ENCODE measurements at regions not wholly inside any gene's neighbourhood (a gene's known extent, or its start where the extent isn't known, plus 50 kb on each side); places are given as distances from the start of the nearest gene placed in this dataset.

DNA sequence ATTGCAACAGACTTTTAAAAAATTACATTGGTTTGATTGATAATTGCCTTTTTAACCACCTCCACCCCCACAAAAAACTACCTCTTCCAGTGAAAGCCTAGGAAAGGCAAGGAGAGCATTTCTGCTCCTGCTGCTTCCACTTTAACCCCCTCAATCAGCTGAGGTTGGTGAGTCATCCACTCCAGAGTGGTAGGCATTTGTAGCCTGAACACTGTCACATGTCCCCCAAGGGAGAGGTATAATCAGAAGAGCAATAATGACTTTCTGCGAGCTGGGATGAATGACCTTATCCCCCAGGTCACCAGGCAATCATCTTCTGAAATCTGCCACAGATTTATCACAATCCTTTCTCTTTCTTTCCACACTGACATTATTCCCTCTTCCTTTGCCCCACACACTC lies 126.6 kb upstream of the CAMK1G start (continued):
- no peak for TF ChIP-seq ZNF274 (IDR thresholded peaks at IDR 0.05; ENCODE audit: low read length)
- TF ChIP-seq ZNF274 (tag by site-specific recombination; IDR thresholded peaks at IDR 0.05; ENCODE audit: borderline replicate concordance): no peak
- TF ChIP-seq ZNF488 (tag by site-specific recombination; IDR thresholded peaks at IDR 0.05): no peak
- no peak for TF ChIP-seq ZNF23 (tag by site-specific recombination; IDR thresholded peaks at IDR 0.05; ENCODE audit: borderline replicate concordance)
- no peak for TF ChIP-seq ZNF747 (tag by site-specific recombination; IDR thresholded peaks at IDR 0.05)
- no peak for TF ChIP-seq ZNF202 (tag by site-specific recombination; IDR thresholded peaks at IDR 0.05; ENCODE audit: borderline replicate concordance)
- no peak for TF ChIP-seq ZNF214 (tag by site-specific recombination; IDR thresholded peaks at IDR 0.05; ENCODE audit: borderline replicate concordance)
- peak; percentile 69 for TF ChIP-seq FEZF1 (tag by site-specific recombination; IDR thresholded peaks at IDR 0.05)
- no peak for TF ChIP-seq ZNF16 (tag by site-specific recombination; IDR thresholded peaks at IDR 0.05; ENCODE audit: low read depth)
- no peak for TF ChIP-seq OVOL3 (tag by site-specific recombination; IDR thresholded peaks at IDR 0.05)
- peak; percentile 69 for TF ChIP-seq ZNF600 (tag by site-specific recombination; IDR thresholded peaks at IDR 0.05)
- TF ChIP-seq ZNF341 (tag by site-specific recombination; IDR thresholded peaks at IDR 0.05; ENCODE audit: low read depth): no peak
- TF ChIP-seq KLF10 (tag by site-specific recombination; IDR thresholded peaks at IDR 0.05): no peak
- no peak for TF ChIP-seq ZNF830 (tag by site-specific recombination; IDR thresholded peaks at IDR 0.05; ENCODE audit: low read depth)
- no peak for TF ChIP-seq ZNF155 (tag by site-specific recombination; IDR thresholded peaks at IDR 0.05)
- no peak for TF ChIP-seq SP3 (tag by site-specific recombination; IDR thresholded peaks at IDR 0.05)
- TF ChIP-seq ZSCAN23 (tag by site-specific recombination; IDR thresholded peaks at IDR 0.05): peak; percentile 56; the same call in 1 of the 2 replicates
- TF ChIP-seq, protein P1, sequence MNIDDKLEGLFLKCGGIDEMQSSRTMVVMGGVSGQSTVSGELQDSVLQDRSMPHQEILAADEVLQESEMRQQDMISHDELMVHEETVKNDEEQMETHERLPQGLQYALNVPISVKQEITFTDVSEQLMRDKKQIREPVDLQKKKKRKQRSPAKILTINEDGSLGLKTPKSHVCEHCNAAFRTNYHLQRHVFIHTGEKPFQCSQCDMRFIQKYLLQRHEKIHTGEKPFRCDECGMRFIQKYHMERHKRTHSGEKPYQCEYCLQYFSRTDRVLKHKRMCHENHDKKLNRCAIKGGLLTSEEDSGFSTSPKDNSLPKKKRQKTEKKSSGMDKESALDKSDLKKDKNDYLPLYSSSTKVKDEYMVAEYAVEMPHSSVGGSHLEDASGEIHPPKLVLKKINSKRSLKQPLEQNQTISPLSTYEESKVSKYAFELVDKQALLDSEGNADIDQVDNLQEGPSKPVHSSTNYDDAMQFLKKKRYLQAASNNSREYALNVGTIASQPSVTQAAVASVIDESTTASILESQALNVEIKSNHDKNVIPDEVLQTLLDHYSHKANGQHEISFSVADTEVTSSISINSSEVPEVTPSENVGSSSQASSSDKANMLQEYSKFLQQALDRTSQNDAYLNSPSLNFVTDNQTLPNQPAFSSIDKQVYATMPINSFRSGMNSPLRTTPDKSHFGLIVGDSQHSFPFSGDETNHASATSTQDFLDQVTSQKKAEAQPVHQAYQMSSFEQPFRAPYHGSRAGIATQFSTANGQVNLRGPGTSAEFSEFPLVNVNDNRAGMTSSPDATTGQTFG (tag by site-specific recombination; IDR thresholded peaks at IDR 0.05; ENCODE audit: borderline replicate concordance): no peak
- TF ChIP-seq, protein P2, sequence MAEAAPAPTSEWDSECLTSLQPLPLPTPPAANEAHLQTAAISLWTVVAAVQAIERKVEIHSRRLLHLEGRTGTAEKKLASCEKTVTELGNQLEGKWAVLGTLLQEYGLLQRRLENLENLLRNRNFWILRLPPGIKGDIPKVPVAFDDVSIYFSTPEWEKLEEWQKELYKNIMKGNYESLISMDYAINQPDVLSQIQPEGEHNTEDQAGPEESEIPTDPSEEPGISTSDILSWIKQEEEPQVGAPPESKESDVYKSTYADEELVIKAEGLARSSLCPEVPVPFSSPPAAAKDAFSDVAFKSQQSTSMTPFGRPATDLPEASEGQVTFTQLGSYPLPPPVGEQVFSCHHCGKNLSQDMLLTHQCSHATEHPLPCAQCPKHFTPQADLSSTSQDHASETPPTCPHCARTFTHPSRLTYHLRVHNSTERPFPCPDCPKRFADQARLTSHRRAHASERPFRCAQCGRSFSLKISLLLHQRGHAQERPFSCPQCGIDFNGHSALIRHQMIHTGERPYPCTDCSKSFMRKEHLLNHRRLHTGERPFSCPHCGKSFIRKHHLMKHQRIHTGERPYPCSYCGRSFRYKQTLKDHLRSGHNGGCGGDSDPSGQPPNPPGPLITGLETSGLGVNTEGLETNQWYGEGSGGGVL (tag by site-specific recombination; IDR thresholded peaks at IDR 0.05): peak; percentile 54
- peak; percentile 55 for TF ChIP-seq ZEB2 (tag by site-specific recombination; IDR thresholded peaks at IDR 0.05)
- TF ChIP-seq ZNF24 (tag by site-specific recombination; IDR thresholded peaks at IDR 0.05): peak; percentile 85
- TF ChIP-seq ZNF366 (tag by site-specific recombination; conservative IDR thresholded peaks at IDR 0.05): peak; percentile 51; the same call in 1 of the 2 replicates
- no peak for TF ChIP-seq ZNF2 (tag by site-specific recombination; IDR thresholded peaks at IDR 0.05)
- no peak for TF ChIP-seq ZNF138 (tag by site-specific recombination; IDR thresholded peaks at IDR 0.05; ENCODE audit: borderline replicate concordance)
- TF ChIP-seq ZNF404 (tag by site-specific recombination; IDR thresholded peaks at IDR 0.05): no peak
- TF ChIP-seq ZNF157 (tag by site-specific recombination; IDR thresholded peaks at IDR 0.05): no peak
- no peak for TF ChIP-seq GFI1B (tag by site-specific recombination; IDR thresholded peaks at IDR 0.05)
- TF ChIP-seq GLIS1 (tag by site-specific recombination; IDR thresholded peaks at IDR 0.05): peak; percentile 78
- TF ChIP-seq, protein P3, sequence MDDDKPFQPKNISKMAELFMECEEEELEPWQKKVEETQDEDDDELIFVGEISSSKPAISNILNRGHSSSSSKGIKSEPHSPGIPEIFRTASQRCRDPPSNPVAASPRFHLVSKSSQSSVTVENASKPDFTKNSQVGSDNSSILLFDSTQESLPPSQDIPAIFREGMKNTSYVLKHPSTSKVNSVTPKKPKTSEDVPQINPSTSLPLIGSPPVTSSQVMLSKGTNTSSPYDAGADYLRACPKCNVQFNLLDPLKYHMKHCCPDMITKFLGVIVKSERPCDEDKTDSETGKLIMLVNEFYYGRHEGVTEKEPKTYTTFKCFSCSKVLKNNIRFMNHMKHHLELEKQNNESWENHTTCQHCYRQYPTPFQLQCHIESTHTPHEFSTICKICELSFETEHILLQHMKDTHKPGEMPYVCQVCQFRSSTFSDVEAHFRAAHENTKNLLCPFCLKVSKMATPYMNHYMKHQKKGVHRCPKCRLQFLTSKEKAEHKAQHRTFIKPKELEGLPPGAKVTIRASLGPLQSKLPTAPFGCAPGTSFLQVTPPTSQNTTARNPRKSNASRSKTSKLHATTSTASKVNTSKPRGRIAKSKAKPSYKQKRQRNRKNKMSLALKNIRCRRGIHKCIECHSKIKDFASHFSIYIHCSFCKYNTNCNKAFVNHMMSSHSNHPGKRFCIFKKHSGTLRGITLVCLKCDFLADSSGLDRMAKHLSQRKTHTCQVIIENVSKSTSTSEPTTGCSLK (tag by site-specific recombination; IDR thresholded peaks at IDR 0.05): no peak
- no peak for TF ChIP-seq ZNF169 (tag by site-specific recombination; IDR thresholded peaks at IDR 0.05)
- no peak for TF ChIP-seq ZNF776 (tag by site-specific recombination; IDR thresholded peaks at IDR 0.05; ENCODE audit: borderline replicate concordance)
- no peak for TF ChIP-seq ZNF585B (tag by site-specific recombination; IDR thresholded peaks at IDR 0.05)
- TF ChIP-seq, protein P4, sequence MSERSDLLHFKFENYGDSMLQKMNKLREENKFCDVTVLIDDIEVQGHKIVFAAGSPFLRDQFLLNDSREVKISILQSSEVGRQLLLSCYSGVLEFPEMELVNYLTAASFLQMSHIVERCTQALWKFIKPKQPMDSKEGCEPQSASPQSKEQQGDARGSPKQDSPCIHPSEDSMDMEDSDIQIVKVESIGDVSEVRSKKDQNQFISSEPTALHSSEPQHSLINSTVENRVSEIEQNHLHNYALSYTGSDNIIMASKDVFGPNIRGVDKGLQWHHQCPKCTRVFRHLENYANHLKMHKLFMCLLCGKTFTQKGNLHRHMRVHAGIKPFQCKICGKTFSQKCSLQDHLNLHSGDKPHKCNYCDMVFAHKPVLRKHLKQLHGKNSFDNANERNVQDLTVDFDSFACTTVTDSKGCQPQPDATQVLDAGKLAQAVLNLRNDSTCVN (tag by site-specific recombination; optimal IDR thresholded peaks at IDR 0.05): no peak
- no peak for TF ChIP-seq ZNF777 (tag by site-specific recombination; IDR thresholded peaks at IDR 0.05; ENCODE audit: borderline replicate concordance)
- no peak for TF ChIP-seq ZNF426 (tag by site-specific recombination; IDR thresholded peaks at IDR 0.05)
